ENCODE measurements at regions not wholly inside any gene's neighbourhood (a gene's known extent, or its start where the extent isn't known, plus 50 kb on each side); places are given as distances from the start of the nearest gene placed in this dataset.

GRCh38 chr14:101077481-101078074 lies 174.1 kb upstream of the RTL1 start:
- TF ChIP-seq POLR2AphosphoS5 (IDR thresholded peaks at IDR 0.05; ENCODE audit: low read depth, low read length) (no peak), TAF1 (IDR thresholded peaks at IDR 0.05; ENCODE audit: borderline replicate concordance, low read depth, low read length) (no peak), RAD21 (IDR thresholded peaks at IDR 0.05; ENCODE audit: low read length) (no peak), TCF12 (IDR thresholded peaks at IDR 0.05) (no peak), GATA2 (CRISPR knock-in tag; IDR thresholded peaks at IDR 0.05) (no peak), GABPA (IDR thresholded peaks at IDR 0.05; ENCODE audit: low read depth) (no peak), FOSL2 (IDR thresholded peaks at IDR 0.05; ENCODE audit: borderline replicate concordance, low read depth) (no peak)

GRCh38 chr14:101078170-101078891 lies 174.8 kb upstream of the RTL1 start:
- TF ChIP-seq RAD21 (IDR thresholded peaks at IDR 0.05; ENCODE audit: low read length) (no peak), PBX3 (IDR thresholded peaks at IDR 0.05) (no peak), SIN3A (IDR thresholded peaks at IDR 0.05; ENCODE audit: borderline replicate concordance, low read depth, low read length) (no peak)
- no peak for DNase-seq
- Histone ChIP-seq H3K9me3 (no peaks in the 10 kb centered on the region), H3K9ac (no peak overlapping the region), H2AFZ (ENCODE audit: low read depth) (no peak overlapping the region), H3K27me3 (ENCODE audit: insufficient read depth) (no peaks in the 10 kb centered on the region), H3K9me2 (no peaks in the 10 kb centered on the region), H3K4me3 (ENCODE audit: low read depth in 2 of 2, low read length in 1 of 2) (no peak overlapping the region), H3K36me3 (replicated peaks in 1 of 2; ENCODE audit: control insufficient read depth in 1 of 2, insufficient read depth in 2 of 2, low read length in 1 of 2) (no peaks in the 10 kb centered on the region), H3K4me1 (ENCODE audit: control insufficient read depth in 1 of 2, insufficient read depth in 2 of 2, low read depth in 1 of 2, low read length in 1 of 2) (peaks cover 14 to 52% of the 10 kb centered on the region in 2 experiments; a peak in 3 of 4 replicates), H4K20me1 (ENCODE audit: insufficient read depth) (no peaks in the 10 kb centered on the region), H3F3A (replicated peaks; ENCODE audit: insufficient read depth) (no peaks in the 10 kb centered on the region), H3K79me2 (ENCODE audit: insufficient read depth) (no peaks in the 10 kb centered on the region), H3K27ac (ENCODE audit: low read depth in 2 of 2, low read length in 1 of 2) (no peak overlapping the region; a peak in 1 of 4 replicates), H3K4me2 (no peak overlapping the region)
- WGBS (ENCODE audit: low lambda C conversion rate) = 86% methylated on average over 3 of the region's 8 CpGs
- CTCF ChIA-PET = interaction anchor here (1.1 to 1.5 kb wide), 3 partner anchors 10 to 551 kb away, joined by 3 to 4 read pairs (median 4); no protein-coding TSS in a partner anchor
- POLR2A ChIA-PET = no interaction called here

More at GRCh38 chr14:101077481-101078074, 174.1 kb upstream of the RTL1 start:
- H4K20me1 ChIP-seq (ENCODE audit: insufficient read depth) = no peaks in the 10 kb centered on the region
- H3K27me3 ChIP-seq (ENCODE audit: insufficient read depth) = no peaks in the 10 kb centered on the region
- no peaks in the 10 kb centered on the region for H3K9me3 ChIP-seq
- H3K27ac ChIP-seq (ENCODE audit: low read depth in 2 of 2, low read length in 1 of 2) = no peak overlapping the region; a peak in 1 of 4 replicates
- peak; percentile 73 for DNase-seq
- H3K4me2 ChIP-seq = peak overlapping the region; percentile 24; the same call in 1 of the 2 replicates
- H3K36me3 ChIP-seq (replicated peaks in 1 of 2; ENCODE audit: control insufficient read depth in 1 of 2, insufficient read depth in 2 of 2, low read length in 1 of 2) = no peaks in the 10 kb centered on the region
- CTCF ChIA-PET = interaction anchor here (1.1 to 1.5 kb wide), 2 partner anchors 11 to 51 kb away, joined by 3 to 4 read pairs; no protein-coding TSS in a partner anchor
- no peak overlapping the region for H3K4me3 ChIP-seq (ENCODE audit: low read depth in 2 of 2, low read length in 1 of 2)
- no peaks in the 10 kb centered on the region for H3K79me2 ChIP-seq (ENCODE audit: insufficient read depth)
- peaks cover 19 to 60% of the 10 kb centered on the region in 2 experiments; a peak in 3 of 4 replicates for H3K4me1 ChIP-seq (ENCODE audit: control insufficient read depth in 1 of 2, insufficient read depth in 2 of 2, low read depth in 1 of 2, low read length in 1 of 2)
- H2AFZ ChIP-seq (ENCODE audit: low read depth) = no peak overlapping the region
- no peaks in the 10 kb centered on the region for H3K9me2 ChIP-seq
- WGBS (ENCODE audit: low lambda C conversion rate) = 60% methylated on average over 27 of the region's 38 CpGs
- POLR2A ChIA-PET = no interaction called here
- no peak overlapping the region for H3K9ac ChIP-seq
- no peaks in the 10 kb centered on the region for H3F3A ChIP-seq (replicated peaks; ENCODE audit: insufficient read depth)

GRCh38 chr14:101078892-101079221 lies 175.3 kb upstream of the RTL1 start:
- Histone ChIP-seq H3K36me3 (replicated peaks in 1 of 2; ENCODE audit: control insufficient read depth in 1 of 2, insufficient read depth in 2 of 2, low read length in 1 of 2) (no peaks in the 10 kb centered on the region), H3K4me3 (ENCODE audit: low read depth in 2 of 2, low read length in 1 of 2) (no peak overlapping the region), H3K79me2 (ENCODE audit: insufficient read depth) (no peaks in the 10 kb centered on the region), H3K27me3 (ENCODE audit: insufficient read depth) (no peaks in the 10 kb centered on the region), H3K4me1 (ENCODE audit: control insufficient read depth in 1 of 2, insufficient read depth in 2 of 2, low read depth in 1 of 2, low read length in 1 of 2) (peaks cover 9 to 47% of the 10 kb centered on the region in 2 experiments; a peak in 2 of 4 replicates), H3K9me3 (no peaks in the 10 kb centered on the region), H4K20me1 (ENCODE audit: insufficient read depth) (no peaks in the 10 kb centered on the region), H3K9me2 (no peaks in the 10 kb centered on the region), H2AFZ (ENCODE audit: low read depth) (no peak overlapping the region), H3F3A (replicated peaks; ENCODE audit: insufficient read depth) (no peaks in the 10 kb centered on the region), H3K9ac (no peak overlapping the region), H3K4me2 (no peak overlapping the region), H3K27ac (ENCODE audit: low read depth in 2 of 2, low read length in 1 of 2) (no peak overlapping the region)
- no CpG with 5 or more reads among the region's 9 CpGs for WGBS (ENCODE audit: low lambda C conversion rate)
- CTCF ChIA-PET = interaction anchor here (1.3 kb wide), 1 partner anchor 550 kb away, joined by 4 read pairs; no protein-coding TSS in a partner anchor
- POLR2A ChIA-PET = no interaction called here
- peak; percentile 36 for DNase-seq
- TF ChIP-seq POLR2AphosphoS5 (IDR thresholded peaks at IDR 0.05; ENCODE audit: low read depth, low read length) (no peak), EZH2phosphoT487 (IDR thresholded peaks at IDR 0.05; ENCODE audit: borderline replicate concordance, low read depth) (no peak), NRF1 (IDR thresholded peaks at IDR 0.05; ENCODE audit: low read depth, low read length) (no peak), RCOR1 (IDR thresholded peaks at IDR 0.05; ENCODE audit: low read length) (no peak), TEAD4 (IDR thresholded peaks at IDR 0.05; ENCODE audit: borderline replicate concordance, insufficient read depth) (no peak), MEF2A (IDR thresholded peaks at IDR 0.05; ENCODE audit: borderline replicate concordance, low read depth) (no peak), SIN3A (IDR thresholded peaks at IDR 0.05; ENCODE audit: borderline replicate concordance, low read depth, low read length) (no peak), USF2 (IDR thresholded peaks at IDR 0.05; ENCODE audit: borderline replicate concordance, low read depth, low read length) (no peak), RAD21 (IDR thresholded peaks at IDR 0.05; ENCODE audit: low read length) (no peak), CHD2 (IDR thresholded peaks at IDR 0.05; ENCODE audit: low read length, partially characterized antibody) (no peak), GABPA (IDR thresholded peaks at IDR 0.05; ENCODE audit: low read depth) (no peak), FOXM1 (IDR thresholded peaks at IDR 0.05; ENCODE audit: low read depth) (no peak), PBX3 (IDR thresholded peaks at IDR 0.05) (no peak)

Measured in SK-N-SH (cell line).